Liver (tissue), 8 donors: ENCODE measurements at regions not wholly inside any gene's neighbourhood (a gene's known extent, or its start where the extent isn't known, plus 50 kb on each side); places are given as distances from the start of the nearest gene placed in this dataset.

ENCODE experiments used
- DNase-seq: peaks from one replicate; pipeline ENCODE4 v3.0.0-alpha.2; 2017; ENCODE audit warnings: low spot score
- H3K27ac ChIP-seq, 2 donors: one replicate each; pipeline ENCODE4 v1.7.0; 2013; ENCODE audit warnings: inconsistent platforms in 2 of 2, low read length in 2 of 2, control low read depth in 1 of 2, low read depth in 1 of 2, mild to moderate bottlenecking in 1 of 2
- H3K27me3 ChIP-seq, 4 donors: one replicate each; pipeline versions ENCODE4 v1.6.1 to v1.7.0; 2013; ENCODE audit warnings: low read length in 3 of 4, inconsistent platforms in 1 of 4, mild to moderate bottlenecking in 1 of 4, moderate library complexity in 1 of 4; ENCODE audit not compliant: control insufficient read depth in 4 of 4, insufficient read depth in 4 of 4
- H3K36me3 ChIP-seq, 4 donors: one replicate each; pipeline versions ENCODE4 v1.6.1 to v1.7.0; 2013; ENCODE audit warnings: low read length in 3 of 4, mild to moderate bottlenecking in 3 of 4, low read depth in 1 of 4, moderate library complexity in 1 of 4; ENCODE audit not compliant: control insufficient read depth in 4 of 4, insufficient read depth in 3 of 4
- H3K4me1 ChIP-seq, 4 donors: one replicate each; pipeline versions ENCODE4 v1.6.1 to v1.7.0; 2013; ENCODE audit warnings: low read length in 3 of 4, mild to moderate bottlenecking in 3 of 4, moderate library complexity in 1 of 4; ENCODE audit not compliant: control insufficient read depth in 4 of 4, insufficient read depth in 4 of 4
- H3K4me3 ChIP-seq, 3 donors: one replicate each; pipeline versions ENCODE4 v1.6.1 to v1.7.0; 2013; ENCODE audit warnings: low read length in 3 of 3, control low read depth in 1 of 3, low read depth in 1 of 3, mild to moderate bottlenecking in 1 of 3
- H3K9ac ChIP-seq, 2 donors: one replicate each; pipeline ENCODE4 v1.7.0; 2013; ENCODE audit warnings: low read length in 2 of 2, mild to moderate bottlenecking in 2 of 2, moderate library complexity in 2 of 2, control low read depth in 1 of 2, low read depth in 1 of 2
- H3K9me3 ChIP-seq, 4 donors: one replicate each; pipeline versions ENCODE4 v1.6.1 to v1.7.0; 2013; ENCODE audit warnings: low read length in 3 of 4; ENCODE audit not compliant: control insufficient read depth in 4 of 4
- ATF3 ChIP-seq: IDR thresholded peaks from 2 replicates; pipeline ENCODE4 v1.6.1; 2016; ENCODE audit warnings: antibody characterized with exemption
- CTCF ChIP-seq: fragments of 150-350 bp; IDR thresholded peaks from 2 replicates; pipeline ENCODE4 v1.5.1; 2017; ENCODE audit warnings: improper control_type of control experiment, low read depth, low read length; ENCODE audit not compliant: missing input control
- EGR1 ChIP-seq, 2 donors: IDR thresholded peaks; 2 replicates each; pipeline ENCODE4 v1.6.1; 2016 to 2018; ENCODE audit warnings: antibody characterized with exemption in 2 of 2, low read depth in 2 of 2
- FOXA1 ChIP-seq: IDR thresholded peaks from 2 replicates; pipeline ENCODE4 v1.6.1; 2016; ENCODE audit warnings: antibody characterized with exemption
- FOXA2 ChIP-seq: IDR thresholded peaks from 2 replicates; pipeline ENCODE4 v1.6.1; 2016; ENCODE audit warnings: antibody characterized with exemption
- GABPA ChIP-seq, 2 donors: IDR thresholded peaks in 1 of 2; conservative IDR thresholded peaks in 1 of 2; 2 replicates each; pipeline ENCODE4 v1.6.1; 2016; ENCODE audit warnings: antibody characterized with exemption in 2 of 2, mild to moderate bottlenecking in 1 of 2, moderate library complexity in 1 of 2
- HNF4A ChIP-seq, 2 donors: conservative IDR thresholded peaks; 2 replicates each; pipeline ENCODE4 v1.6.1; 2016; ENCODE audit warnings: antibody characterized with exemption in 2 of 2, mild to moderate bottlenecking in 2 of 2
- HNF4G ChIP-seq: IDR thresholded peaks from 2 replicates; pipeline ENCODE4 v1.6.1; 2016; ENCODE audit warnings: antibody characterized with exemption
- JUND ChIP-seq, 2 donors: IDR thresholded peaks; 2 replicates each; pipeline ENCODE4 v1.6.1; 2016; ENCODE audit warnings: antibody characterized with exemption in 2 of 2
- MAX ChIP-seq: IDR thresholded peaks from 2 replicates; pipeline ENCODE4 v1.6.1; 2016; ENCODE audit warnings: antibody characterized with exemption
- NR2F2 ChIP-seq: IDR thresholded peaks from 2 replicates; pipeline ENCODE4 v1.6.1; 2016; ENCODE audit warnings: antibody characterized with exemption
- RAD21 ChIP-seq, 2 donors: IDR thresholded peaks; 2 replicates each; pipeline ENCODE4 v1.6.1; 2016; ENCODE audit warnings: antibody characterized with exemption in 2 of 2, mild to moderate bottlenecking in 2 of 2
- REST ChIP-seq: IDR thresholded peaks from 2 replicates; pipeline ENCODE4 v1.6.1; 2016; ENCODE audit warnings: antibody characterized with exemption, mild to moderate bottlenecking
- RXRA ChIP-seq, 2 donors: IDR thresholded peaks; 2 replicates each; pipeline ENCODE4 v1.6.1; 2017 to 2018; ENCODE audit warnings: antibody characterized with exemption in 2 of 2, mild to moderate bottlenecking in 1 of 2
- SP1 ChIP-seq: IDR thresholded peaks from 2 replicates; pipeline ENCODE4 v1.6.1; 2018; ENCODE audit warnings: antibody characterized with exemption, mild to moderate bottlenecking
- TAF1 ChIP-seq: conservative IDR thresholded peaks from 2 replicates; pipeline ENCODE4 v1.6.1; 2016; ENCODE audit warnings: antibody characterized with exemption, mild to moderate bottlenecking
- YY1 ChIP-seq: IDR thresholded peaks from 2 replicates; pipeline ENCODE4 v1.6.1; 2016; ENCODE audit warnings: antibody characterized with exemption, mild to moderate bottlenecking
- ZBTB33 ChIP-seq: IDR thresholded peaks from 2 replicates; pipeline ENCODE4 v1.6.1; 2016; ENCODE audit warnings: antibody characterized with exemption
- WGBS: extraction: QIAGEN DNeasy Blood & Tissue Kit; methylation state at CpG from one replicate; pipeline ENCODE4 v1.1.7; 2013; 5-methylcytosine and 5-hydroxymethylcytosine counted together
- donor health status: healthy.
- donor health status: healthy.
- donor health status: healthy.
- donor health status: healthy.
- donor health status: healthy.

- Histone ChIP-seq H3K9ac (no peak overlapping the region), H3K4me3 (no peak overlapping the region), H3K27ac (no peak overlapping the region), H3K27me3 (no peaks in the 10 kb centered on the region), H3K4me1 (no peaks in the 10 kb centered on the region), H3K9me3 (no peaks in the 10 kb centered on the region), H3K36me3 (no peaks in the 10 kb centered on the region)
- 86% methylated on average over 2 of the region's 2 CpGs for WGBS
- no peak for DNase-seq
- TF ChIP-seq TAF1 = no peak
- TF ChIP-seq REST = no peak
- no peak for TF ChIP-seq NR2F2
- TF ChIP-seq SP1 = no peak
- no peak for TF ChIP-seq HNF4G
- TF ChIP-seq MAX = no peak
- TF ChIP-seq YY1 = no peak
- TF ChIP-seq ATF3 = no peak
- no peak for TF ChIP-seq RAD21 (IDR thresholded peaks at IDR 0.05)
- TF ChIP-seq EGR1 (IDR thresholded peaks at IDR 0.05; ENCODE audit: low read depth in 2 of 2) = no peak
- no peak for TF ChIP-seq RXRA (IDR thresholded peaks at IDR 0.05)
These were observed 2306.2 kb upstream of the ACO1 start for GRCh38 chr9:30078195-30078594.

GRCh38 chr9:30089428-30089827 is 2295.0 kb upstream of the ACO1 start:
- TF ChIP-seq CTCF = no peak
- no peak for TF ChIP-seq HNF4G
- TF ChIP-seq GABPA (IDR thresholded peaks at IDR 0.05 in 1 of 2, conservative IDR thresholded peaks at IDR 0.05 in 1 of 2) = no peak
- no peak for TF ChIP-seq RAD21 (IDR thresholded peaks at IDR 0.05)
- TF ChIP-seq MAX = no peak
- no peak for TF ChIP-seq HNF4A (conservative IDR thresholded peaks at IDR 0.05)
- TF ChIP-seq SP1 = no peak
- no peak for TF ChIP-seq YY1
- no peak for TF ChIP-seq ZBTB33
- TF ChIP-seq NR2F2 = no peak
- TF ChIP-seq FOXA2 = no peak
- TF ChIP-seq ATF3 = no peak
- TF ChIP-seq TAF1 = no peak
- TF ChIP-seq EGR1 (IDR thresholded peaks at IDR 0.05; ENCODE audit: low read depth in 2 of 2) = no peak
- TF ChIP-seq RXRA (IDR thresholded peaks at IDR 0.05) = no peak
- TF ChIP-seq REST = no peak
- no peak for TF ChIP-seq JUND (IDR thresholded peaks at IDR 0.05)
- no peak for TF ChIP-seq FOXA1
- H3K36me3 ChIP-seq = no peaks in the 10 kb centered on the region
- H3K27me3 ChIP-seq = peaks cover 0 to 2% (median 0%) of the 10 kb centered on the region in 4 donors
- no peaks in the 10 kb centered on the region for H3K4me1 ChIP-seq
- H3K4me3 ChIP-seq = no peak overlapping the region
- DNase-seq = no peak
- no peak overlapping the region for H3K27ac ChIP-seq
- WGBS = 75% methylated on average over 5 of the region's 5 CpGs
- no peak overlapping the region for H3K9ac ChIP-seq
- H3K9me3 ChIP-seq = no peaks in the 10 kb centered on the region
